ENCODE measurements at regions not wholly inside any gene's neighbourhood (a gene's known extent, or its start where the extent isn't known, plus 50 kb on each side); places are given as distances from the start of the nearest gene placed in this dataset.
"Not testable (repeated sequence)": the region's sequence is repeated elsewhere in the genome, so short reads cannot be mapped to it uniquely, and the experiment has no call there.

DNA sequence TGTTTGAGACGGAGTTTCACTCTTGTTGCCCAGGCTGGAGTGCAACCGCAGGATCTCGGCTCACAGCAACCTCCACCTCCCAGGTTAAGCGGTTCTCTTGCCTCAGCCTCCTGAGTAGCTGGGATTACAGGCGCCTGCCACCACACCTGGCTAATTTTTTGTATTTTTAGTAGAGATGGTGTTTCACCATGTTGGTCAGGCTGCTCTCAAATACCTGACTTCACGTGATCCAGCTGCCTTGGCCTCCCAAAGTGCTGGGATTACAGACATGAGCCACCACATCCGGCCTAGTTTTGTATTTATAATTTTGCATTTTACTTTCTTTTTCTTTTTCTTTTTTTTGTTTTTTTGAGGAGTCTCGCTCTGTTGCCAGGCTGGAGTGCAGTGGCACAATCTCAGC, 85.3 kb upstream of the LARP1 start:
- TF ChIP-seq EP300, POLR2A, POLR2AphosphoS5 (IDR thresholded peaks at IDR 0.05): not testable (repeated sequence)
- TF ChIP-seq, protein P1, sequence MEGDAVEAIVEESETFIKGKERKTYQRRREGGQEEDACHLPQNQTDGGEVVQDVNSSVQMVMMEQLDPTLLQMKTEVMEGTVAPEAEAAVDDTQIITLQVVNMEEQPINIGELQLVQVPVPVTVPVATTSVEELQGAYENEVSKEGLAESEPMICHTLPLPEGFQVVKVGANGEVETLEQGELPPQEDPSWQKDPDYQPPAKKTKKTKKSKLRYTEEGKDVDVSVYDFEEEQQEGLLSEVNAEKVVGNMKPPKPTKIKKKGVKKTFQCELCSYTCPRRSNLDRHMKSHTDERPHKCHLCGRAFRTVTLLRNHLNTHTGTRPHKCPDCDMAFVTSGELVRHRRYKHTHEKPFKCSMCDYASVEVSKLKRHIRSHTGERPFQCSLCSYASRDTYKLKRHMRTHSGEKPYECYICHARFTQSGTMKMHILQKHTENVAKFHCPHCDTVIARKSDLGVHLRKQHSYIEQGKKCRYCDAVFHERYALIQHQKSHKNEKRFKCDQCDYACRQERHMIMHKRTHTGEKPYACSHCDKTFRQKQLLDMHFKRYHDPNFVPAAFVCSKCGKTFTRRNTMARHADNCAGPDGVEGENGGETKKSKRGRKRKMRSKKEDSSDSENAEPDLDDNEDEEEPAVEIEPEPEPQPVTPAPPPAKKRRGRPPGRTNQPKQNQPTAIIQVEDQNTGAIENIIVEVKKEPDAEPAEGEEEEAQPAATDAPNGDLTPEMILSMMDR (IDR thresholded peaks at IDR 0.05) = not testable (repeated sequence)
